K562 (cell line): ENCODE measurements at regions not wholly inside any gene's neighbourhood (a gene's known extent, or its start where the extent isn't known, plus 50 kb on each side); places are given as distances from the start of the nearest gene placed in this dataset.

Source experiments
- ATAC-seq: fragments of 200-7000 bp; cut with Tn5 transposase; 3 replicates; pipeline ENCODE4 v1.9.1; 2020; ENCODE audit warnings: moderate library complexity
- BruUV-seq: library from RNA; stranded (reverse); fragments of 400-500 nt; replicated peaks from 2 replicates; lab custom pipeline; 2021; lab: Mats Ljungman, UMichigan
- CTCF ChIA-PET: fragments of 300-600 bp; formaldehyde crosslinking; extraction: SDS; loops from one replicate; lab custom pipeline; 2021; ENCODE audit warnings: low intra/inter-chr PET ratio; lab: Yijun Ruan, JAX
- POLR2A ChIA-PET: fragments of 300-600, 350-650 bp; sonication (Branson Sonifier 250); formaldehyde crosslinking; extraction: SDS; loops from one replicate; lab custom pipeline; 2021; ENCODE audit warnings: antibody characterized with exemption, inconsistent platforms; lab: Yijun Ruan, JAX
- DNase-seq, 4 experiments: peaks; one replicate each; pipeline versions ENCODE4 v3.0.0 to v3.0.0-alpha.2; 2011 to 2018; ENCODE audit warnings: low spot score in 3 of 4, mixed read lengths in 3 of 4; ENCODE audit errors: extremely low read depth in 1 of 4
- FAIRE-seq: peaks from 2 replicates; lab custom pipeline; 2011; peaks lifted over from hg19 to GRCh38; lab: Jason Lieb, UNC
- H2AFZ ChIP-seq: 2 replicates; pipeline ENCODE4 v1.6.0; 2011; ENCODE audit warnings: low read depth, low read length, control low read depth, inconsistent platforms
- H3K27ac ChIP-seq: fragments of 200-600 bp; 3 replicates; pipeline ENCODE4 v1.8.0; 2011; ENCODE audit warnings: low read depth, mild to moderate bottlenecking, control low read depth, inconsistent platforms, low read length, moderate library complexity, mixed read lengths; ENCODE audit errors: extremely low read depth
- H3K27me3 ChIP-seq, 2 experiments: fragments of 300-600 bp in 1 of 2; 2 replicates in 1 of 2; 3 replicates in 1 of 2; pipeline versions ENCODE4 v1.6.0 to v1.8.0; 2011; ENCODE audit warnings: inconsistent platforms in 2 of 2, low read length in 2 of 2, mild to moderate bottlenecking in 1 of 2, mixed read lengths in 1 of 2, moderate library complexity in 1 of 2; ENCODE audit not compliant: control insufficient read depth in 2 of 2, insufficient read depth in 2 of 2
- H3K36me3 ChIP-seq: fragments of 300-600 bp; 3 replicates; pipeline ENCODE4 v1.8.0; 2011; ENCODE audit warnings: mild to moderate bottlenecking, low read length, inconsistent platforms; ENCODE audit not compliant: control insufficient read depth, insufficient read depth
- H3K4me1 ChIP-seq, 2 experiments: fragments of 200-600 bp in 1 of 2; replicated peaks in 1 of 2; 2 replicates in 1 of 2; 3 replicates in 1 of 2; pipeline versions ENCODE4 v1.5.1 to v1.8.0; 2011; ENCODE audit warnings: inconsistent platforms in 2 of 2, low read length in 2 of 2, mild to moderate bottlenecking in 1 of 2, mixed read lengths in 1 of 2, moderate library complexity in 1 of 2; ENCODE audit not compliant: control insufficient read depth in 2 of 2, insufficient read depth in 2 of 2
- H3K4me2 ChIP-seq: 2 replicates; pipeline ENCODE4 v1.6.1; 2011; ENCODE audit warnings: low read length, control low read depth, inconsistent platforms, mixed read lengths; ENCODE audit not compliant: insufficient read depth
- H3K4me3 ChIP-seq: fragments of 200-600 bp; sonication (generic), shearing (Covaris generic); 2 replicates; pipeline ENCODE4 v1.5.1; 2016; ENCODE audit warnings: control low read depth, inconsistent platforms
- H3K79me2 ChIP-seq: fragments of 200-600 bp; 3 replicates; pipeline ENCODE4 v1.8.0; 2011; ENCODE audit warnings: low read length, inconsistent platforms; ENCODE audit not compliant: control insufficient read depth, insufficient read depth
- H3K9ac ChIP-seq, 2 experiments: 2 replicates each; pipeline versions ENCODE4 v1.6.0 to v1.6.1; 2011; ENCODE audit warnings: low read depth in 2 of 2, low read length in 2 of 2, control low read depth in 1 of 2, inconsistent platforms in 1 of 2, mild to moderate bottlenecking in 1 of 2, mixed read lengths in 1 of 2; ENCODE audit not compliant: insufficient read depth in 1 of 2
- H3K9me1 ChIP-seq: one replicate; pipeline ENCODE4 v1.6.0; 2011; ENCODE audit warnings: inconsistent platforms, mild to moderate bottlenecking, low read length, moderate library complexity; ENCODE audit not compliant: control insufficient read depth, insufficient read depth
- H3K9me3 ChIP-seq: replicated peaks from 2 replicates; pipeline ENCODE4 v1.5.1; 2011; ENCODE audit warnings: low read depth, low read length, inconsistent platforms; ENCODE audit not compliant: control insufficient read depth, insufficient read depth
- H4K20me1 ChIP-seq: replicated peaks from 2 replicates; pipeline ENCODE4 v1.6.1; 2011; ENCODE audit warnings: low read length, inconsistent platforms, mixed read lengths; ENCODE audit not compliant: control insufficient read depth, insufficient read depth
- CXXC5 ChIP-seq: fragments of 250-450 bp; sonication (Bioruptor Pico); IDR thresholded peaks from 2 replicates; pipeline ENCODE4 v1.8.0; 2022; ENCODE audit warnings: inconsistent platforms, mild to moderate bottlenecking, moderate library complexity
- GATAD2A ChIP-seq: fragments of 450-650 bp; IDR thresholded peaks from 2 replicates; pipeline ENCODE4 v1.6.1; 2017
- HBP1 ChIP-seq: fragments of 450-650 bp; formaldehyde crosslinking; IDR thresholded peaks from 2 replicates; pipeline ENCODE4 v1.4.0; 2022; ENCODE audit warnings: missing genetic modification characterization
- HNRNPL ChIP-seq: fragments of 200-400 bp; formaldehyde crosslinking; IDR thresholded peaks from 2 replicates; pipeline ENCODE4 v1.6.1; 2017; ENCODE audit warnings: low read depth, mild to moderate bottlenecking, low read length
- HSF4 ChIP-seq: fragments of 250-450 bp; sonication (Bioruptor Pico); IDR thresholded peaks from 2 replicates; pipeline ENCODE4 v2.1.2; 2022; ENCODE audit warnings: mild to moderate bottlenecking, moderate library complexity, borderline replicate concordance
- MED1 ChIP-seq: sonication (generic); formaldehyde crosslinking; IDR thresholded peaks from 2 replicates; pipeline ENCODE4 v1.8.1; 2023; ENCODE audit warnings: missing genetic modification reagents, borderline replicate concordance
- MTA1 ChIP-seq: fragments of 450-650 bp; IDR thresholded peaks from 2 replicates; pipeline ENCODE4 v1.6.1; 2017; ENCODE audit warnings: borderline replicate concordance
- MTA2 ChIP-seq: fragments of 450-650 bp; IDR thresholded peaks from 2 replicates; pipeline ENCODE4 v1.6.1; 2016; ENCODE audit warnings: low read depth
- NFATC3 ChIP-seq: fragments of 450-650 bp; IDR thresholded peaks from 2 replicates; pipeline ENCODE4 v1.6.1; 2017; ENCODE audit warnings: mild to moderate bottlenecking
- RAD51 ChIP-seq: fragments of 450-650 bp; IDR thresholded peaks from 2 replicates; pipeline ENCODE4 v1.7.1; 2016; ENCODE audit warnings: low read depth, mild to moderate bottlenecking, borderline replicate concordance
- SRSF9 ChIP-seq: fragments of 200-400 bp; formaldehyde crosslinking; IDR thresholded peaks from 2 replicates; pipeline ENCODE4 v1.6.1; 2017; ENCODE audit warnings: low read depth, low read length, borderline replicate concordance
- TGIF2 ChIP-seq: sonication (generic); formaldehyde crosslinking; IDR thresholded peaks from 2 replicates; pipeline ENCODE4 v1.8.1; 2022; ENCODE audit warnings: mild to moderate bottlenecking, missing genetic modification reagents, moderate library complexity
- U2AF2 ChIP-seq: fragments of 200-400 bp; formaldehyde crosslinking; optimal IDR thresholded peaks from 2 replicates; pipeline ENCODE3; 2017; ENCODE audit warnings: low read depth, mild to moderate bottlenecking, low read length
- ZBTB2 ChIP-seq: fragments of 450-650 bp; IDR thresholded peaks from 2 replicates; pipeline ENCODE4 v1.6.1; 2016; ENCODE audit warnings: antibody characterized with exemption
- ZFP91 ChIP-seq: sonication (generic); formaldehyde crosslinking; IDR thresholded peaks from 2 replicates; pipeline ENCODE4 v1.8.0; 2022; ENCODE audit warnings: mild to moderate bottlenecking, missing genetic modification reagents
- ZNF253 ChIP-seq: fragments of 250-450 bp; sonication (Bioruptor Pico); conservative IDR thresholded peaks from 2 replicates; pipeline ENCODE4 v1.6.1; 2021; ENCODE audit warnings: mild to moderate bottlenecking
- ZNF280A ChIP-seq: fragments of 450-650 bp; IDR thresholded peaks from 2 replicates; pipeline ENCODE4 v1.6.1; 2018; ENCODE audit warnings: mild to moderate bottlenecking, low read depth; ENCODE audit not compliant: partially characterized antibody
- ZNF41 ChIP-seq: fragments of 250-450 bp; sonication (Bioruptor Pico); conservative IDR thresholded peaks from 2 replicates; pipeline ENCODE4 v1.4.0; 2020; ENCODE audit warnings: mild to moderate bottlenecking
- WGBS: fragments of 100-300 bp; shearing (Covaris generic); methylation state at CpG from one replicate; pipeline ENCODE4 v1.1.6; 2016; ENCODE audit warnings: low coverage, mixed read lengths; ENCODE audit not compliant: insufficient coverage; ENCODE audit errors: missing lambda C conversion rate; 5-methylcytosine and 5-hydroxymethylcytosine counted together
- in situ Hi-C: fragments of 300-500 bp; cut with MboI; formaldehyde crosslinking; loops from 4 replicates; pipeline ENCODE4 v1.15.0; 2018; ENCODE audit warnings: inconsistent platforms, mixed read lengths
- intact Hi-C: fragments of 100-400 bp; cut with micrococcal nuclease; formaldehyde crosslinking; loops from 2 replicates; pipeline ENCODE4 v1.14.2; 2022

- TF ChIP-seq ZNF280A, result no peak
- TF ChIP-seq ZNF41 (CRISPR knock-in tag), result no peak
- TF ChIP-seq HBP1 (CRISPR knock-in tag), result no peak
Observed at GRCh38 chr18:29077344-29077743, 900.4 kb upstream of the CDH2 start (continued).

- H3K79me2 ChIP-seq, result no peaks in the 10 kb centered on the region
- in situ Hi-C loops (no loop called here), intact Hi-C loops (no loop called here)
- WGBS, result 0% methylated on average over 2 of the region's 2 CpGs
- no peak overlapping the region for H3K27ac ChIP-seq
- no peaks in the 10 kb centered on the region for H3K9me1 ChIP-seq
- TF ChIP-seq ZFP91 (no peak), HNRNPL (no peak), ZBTB2 (no peak), MTA1 (no peak), MED1 (no peak), TGIF2 (CRISPR knock-in tag) (no peak), NFATC3 (no peak), SRSF9 (no peak), U2AF2 (no peak), GATAD2A (no peak), CXXC5 (no peak), RAD51 (no peak), MTA2 (no peak), ZNF253 (CRISPR knock-in tag) (no peak), HSF4 (no peak)
- H4K20me1 ChIP-seq, result no peaks in the 10 kb centered on the region
- DNase-seq (no peak), ATAC-seq (no peak), FAIRE-seq (no peak)
- POLR2A ChIA-PET, result no interaction called here
- no peaks in the 10 kb centered on the region for H3K4me1 ChIP-seq
- H3K9me3 ChIP-seq, result peaks cover 2% of the 10 kb centered on the region; the same call in 1 of the 2 replicates
- no peak overlapping the region for H3K4me3 ChIP-seq
- H3K9ac ChIP-seq, result no peak overlapping the region
- CTCF ChIA-PET, result no interaction called here
- H3K4me2 ChIP-seq, result no peak overlapping the region
- H3K27me3 ChIP-seq, result no peaks in the 10 kb centered on the region
- BruUV-seq, result no TSS peak
- H3K36me3 ChIP-seq, result no peaks in the 10 kb centered on the region
- no peak overlapping the region for H2AFZ ChIP-seq
Observed at GRCh38 chr18:29076645-29077044, 899.7 kb upstream of the CDH2 start.
